Chondrocyte (in vitro differentiated cells): ENCODE measurements at regions not wholly inside any gene's neighbourhood (a gene's known extent, or its start where the extent isn't known, plus 50 kb on each side); places are given as distances from the start of the nearest gene placed in this dataset.

ENCODE experiments used
- DNase-seq: peaks from one replicate; pipeline ENCODE4 v3.0.0; 2021; ENCODE audit warnings: mixed read lengths, low spot score
- H3K27ac Mint-ChIP-seq: one replicate; pipeline ENCODE4 v1.8.0; 2021; ENCODE audit warnings: mild to moderate bottlenecking, moderate library complexity, mixed read lengths; ENCODE audit not compliant: unreplicated experiment
- H3K27me3 Mint-ChIP-seq: 2 replicates; pipeline ENCODE4 v1.8.0; 2021; ENCODE audit warnings: low read depth, mixed read lengths
- H3K36me3 Mint-ChIP-seq: 2 replicates; pipeline ENCODE4 v1.8.0; 2021; ENCODE audit warnings: low read depth, mixed read lengths
- H3K4me1 Mint-ChIP-seq: 2 replicates; pipeline ENCODE4 v1.8.0; 2021; ENCODE audit warnings: low read depth, mild to moderate bottlenecking, mixed read lengths
- H3K4me3 Mint-ChIP-seq: one replicate; pipeline ENCODE4 v1.8.0; 2021; ENCODE audit warnings: mild to moderate bottlenecking, moderate library complexity, mixed read lengths; ENCODE audit not compliant: unreplicated experiment
- H3K9me3 Mint-ChIP-seq: 2 replicates; pipeline ENCODE4 v1.8.0; 2021; ENCODE audit warnings: low read depth, mixed read lengths
- TF ChIP-seq, protein P1 (sequence below): fragments of 200-600 bp; sonication (generic); IDR thresholded peaks from 2 replicates; pipeline ENCODE4 v1.5.0; 2021; ENCODE audit warnings: antibody characterized with exemption, mild to moderate bottlenecking, moderate library complexity

DNA sequence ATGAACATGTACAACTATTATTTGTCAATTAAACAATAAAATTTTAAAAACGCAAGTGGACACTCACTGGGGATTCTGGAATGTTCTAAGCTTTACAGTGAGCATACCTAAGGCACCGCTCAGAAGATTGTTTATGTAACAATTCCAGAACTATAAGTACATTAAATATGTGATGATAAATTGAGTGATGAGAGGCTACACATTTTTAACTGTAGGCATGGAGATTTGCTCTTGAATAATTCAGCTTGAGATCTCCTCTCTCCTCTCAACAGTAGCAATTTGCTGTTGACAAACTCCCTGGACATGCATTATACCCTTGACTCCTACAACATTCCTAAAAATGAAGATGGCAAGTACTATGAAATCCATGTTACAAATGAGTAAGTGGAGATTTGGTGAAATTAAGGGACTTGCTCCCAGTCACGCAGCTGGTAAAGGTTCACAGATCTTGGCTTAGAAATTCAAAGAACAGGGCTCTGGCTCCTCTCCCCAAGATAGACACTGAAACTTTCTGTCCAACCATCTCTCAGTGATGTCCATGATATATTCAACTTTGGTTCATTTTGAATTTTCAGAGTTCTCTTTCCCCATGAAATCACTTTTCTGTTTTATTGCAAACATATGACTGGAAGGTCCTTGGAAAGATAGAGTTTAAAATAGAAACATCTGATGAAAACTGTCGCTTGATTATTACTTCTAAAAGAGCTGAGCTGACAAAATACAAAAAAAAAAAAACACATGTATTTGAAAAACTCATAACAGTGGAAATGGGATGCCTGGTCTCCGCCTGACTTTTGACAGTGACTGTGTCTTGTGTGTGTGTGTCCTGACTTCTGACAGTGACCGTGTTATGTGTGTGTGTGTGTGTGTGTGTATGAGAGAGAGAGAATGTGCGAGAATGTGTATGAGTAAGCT is 488.3 kb downstream of the TNS3 start:
- TF ChIP-seq, protein P1, sequence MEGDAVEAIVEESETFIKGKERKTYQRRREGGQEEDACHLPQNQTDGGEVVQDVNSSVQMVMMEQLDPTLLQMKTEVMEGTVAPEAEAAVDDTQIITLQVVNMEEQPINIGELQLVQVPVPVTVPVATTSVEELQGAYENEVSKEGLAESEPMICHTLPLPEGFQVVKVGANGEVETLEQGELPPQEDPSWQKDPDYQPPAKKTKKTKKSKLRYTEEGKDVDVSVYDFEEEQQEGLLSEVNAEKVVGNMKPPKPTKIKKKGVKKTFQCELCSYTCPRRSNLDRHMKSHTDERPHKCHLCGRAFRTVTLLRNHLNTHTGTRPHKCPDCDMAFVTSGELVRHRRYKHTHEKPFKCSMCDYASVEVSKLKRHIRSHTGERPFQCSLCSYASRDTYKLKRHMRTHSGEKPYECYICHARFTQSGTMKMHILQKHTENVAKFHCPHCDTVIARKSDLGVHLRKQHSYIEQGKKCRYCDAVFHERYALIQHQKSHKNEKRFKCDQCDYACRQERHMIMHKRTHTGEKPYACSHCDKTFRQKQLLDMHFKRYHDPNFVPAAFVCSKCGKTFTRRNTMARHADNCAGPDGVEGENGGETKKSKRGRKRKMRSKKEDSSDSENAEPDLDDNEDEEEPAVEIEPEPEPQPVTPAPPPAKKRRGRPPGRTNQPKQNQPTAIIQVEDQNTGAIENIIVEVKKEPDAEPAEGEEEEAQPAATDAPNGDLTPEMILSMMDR, result no peak
- peak overlapping the region; percentile 62 for H3K27ac Mint-ChIP-seq
- DNase-seq, result no peak

DNA sequence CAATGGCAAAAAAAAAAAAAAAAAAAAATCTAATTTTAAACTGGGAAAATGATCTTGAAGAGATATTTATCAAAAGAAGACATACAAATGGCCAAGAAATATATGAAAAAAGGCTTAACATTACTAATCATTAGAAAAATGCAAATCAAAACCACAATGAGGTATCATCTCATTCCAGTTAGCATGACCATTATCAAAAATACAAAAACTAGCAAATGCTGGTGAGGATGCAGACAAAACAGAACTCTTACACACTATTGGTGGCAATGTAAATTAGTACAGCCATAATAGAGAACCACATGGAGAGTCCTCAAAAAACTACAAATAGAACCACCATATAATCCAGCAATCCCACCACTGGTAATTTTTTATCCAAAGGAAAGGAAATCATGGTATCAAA is 489.6 kb downstream of the TNS3 start:
- TF ChIP-seq, protein P1, result no peak
- H3K27ac Mint-ChIP-seq, result no peak overlapping the region
- no peak for DNase-seq
- no peaks in the 10 kb centered on the region for H3K36me3 Mint-ChIP-seq
- peaks cover 63% of the 10 kb centered on the region for H3K4me1 Mint-ChIP-seq
- no peaks in the 10 kb centered on the region for H3K27me3 Mint-ChIP-seq
- H3K4me3 Mint-ChIP-seq, result no peak overlapping the region
- H3K9me3 Mint-ChIP-seq, result no peaks in the 10 kb centered on the region

More for the DNA sequence above, 488.3 kb downstream of the TNS3 start:
- H3K36me3 Mint-ChIP-seq, result peaks cover 2% of the 10 kb centered on the region
- H3K9me3 Mint-ChIP-seq, result peaks cover 3% of the 10 kb centered on the region
- H3K27me3 Mint-ChIP-seq, result no peaks in the 10 kb centered on the region
- H3K4me1 Mint-ChIP-seq, result peaks cover 54% of the 10 kb centered on the region
- no peak overlapping the region for H3K4me3 Mint-ChIP-seq

DNA sequence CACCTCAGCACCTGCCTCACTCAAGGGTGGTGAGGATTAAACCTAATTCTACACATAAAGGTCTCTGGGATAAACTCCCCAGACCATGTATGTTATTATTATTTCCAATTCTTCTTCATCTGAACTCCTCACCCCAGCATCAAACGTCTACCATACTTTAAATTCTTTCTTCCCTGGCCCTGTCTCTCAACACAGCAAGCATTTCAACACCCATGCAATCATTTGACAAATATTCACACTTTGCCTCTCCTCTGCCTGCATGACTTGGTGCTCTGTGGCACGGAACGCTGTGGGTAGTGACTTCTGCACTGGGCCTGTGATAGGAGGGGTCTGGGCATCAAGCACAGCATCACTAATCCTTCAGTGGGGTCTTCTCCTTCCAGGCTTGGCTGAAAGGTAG is 490.8 kb downstream of the TNS3 start:
- TF ChIP-seq, protein P1, result no peak
- no peaks in the 10 kb centered on the region for H3K27me3 Mint-ChIP-seq
- DNase-seq, result no peak
- H3K4me3 Mint-ChIP-seq, result peak overlapping the region; percentile 0
- H3K9me3 Mint-ChIP-seq, result no peaks in the 10 kb centered on the region
- peaks cover 58% of the 10 kb centered on the region for H3K4me1 Mint-ChIP-seq
- peak overlapping the region; percentile 38 for H3K27ac Mint-ChIP-seq
- no peaks in the 10 kb centered on the region for H3K36me3 Mint-ChIP-seq

DNA sequence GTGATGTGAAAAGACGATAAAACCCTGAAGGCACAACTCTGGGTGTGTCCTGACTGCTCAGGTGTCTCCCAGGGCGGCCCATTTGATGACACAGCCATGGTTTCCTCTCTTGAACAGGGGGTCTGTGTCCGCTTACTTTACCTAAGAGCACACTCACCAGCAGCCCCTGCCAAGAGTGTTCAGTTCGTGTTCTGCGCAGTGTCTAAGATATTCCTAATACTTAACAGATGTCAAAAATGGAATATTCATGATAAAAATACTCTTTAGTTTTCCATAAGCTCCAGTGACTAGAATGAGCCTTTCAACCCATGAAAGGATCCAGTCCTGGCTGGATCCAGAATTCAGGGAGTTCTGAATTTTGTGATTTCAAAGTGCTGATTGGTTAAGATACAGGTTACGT is 492.4 kb downstream of the TNS3 start:
- H3K9me3 Mint-ChIP-seq, result no peaks in the 10 kb centered on the region
- no peak overlapping the region for H3K27ac Mint-ChIP-seq
- DNase-seq, result no peak
- TF ChIP-seq, protein P1, result no peak
- peaks cover 52% of the 10 kb centered on the region for H3K4me1 Mint-ChIP-seq
- no peak overlapping the region for H3K4me3 Mint-ChIP-seq
- H3K36me3 Mint-ChIP-seq, result no peaks in the 10 kb centered on the region
- H3K27me3 Mint-ChIP-seq, result no peaks in the 10 kb centered on the region

DNA sequence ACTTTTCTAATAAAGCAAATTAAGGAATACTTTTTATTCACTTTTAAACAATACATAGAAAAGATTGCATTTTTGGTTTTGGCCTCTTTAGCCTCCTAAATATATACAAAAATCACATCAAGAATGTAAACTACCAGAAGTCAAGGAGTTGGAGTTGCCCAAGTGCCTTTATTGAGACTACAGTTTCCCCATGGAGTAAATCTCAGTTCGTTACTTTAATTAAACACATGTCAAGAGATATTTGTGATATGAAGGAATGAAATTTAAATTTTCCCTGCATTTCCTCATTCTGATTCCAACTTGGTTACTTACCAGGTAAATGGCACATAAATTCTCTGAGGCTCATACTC is 492.9 kb downstream of the TNS3 start:
- H3K27ac Mint-ChIP-seq, result no peak overlapping the region
- TF ChIP-seq, protein P1, result peak; percentile 53
- peaks cover 48% of the 10 kb centered on the region for H3K4me1 Mint-ChIP-seq
- no peak overlapping the region for H3K4me3 Mint-ChIP-seq
- no peaks in the 10 kb centered on the region for H3K36me3 Mint-ChIP-seq
- no peaks in the 10 kb centered on the region for H3K9me3 Mint-ChIP-seq
- no peaks in the 10 kb centered on the region for H3K27me3 Mint-ChIP-seq
- DNase-seq, result no peak
